Hepatocyte (in vitro differentiated cells): ENCODE measurements at regions not wholly inside any gene's neighbourhood (a gene's known extent, or its start where the extent isn't known, plus 50 kb on each side); places are given as distances from the start of the nearest gene placed in this dataset.

Experiments used
- CTCF ChIP-seq: fragments of 200-600 bp; sonication (generic); IDR thresholded peaks from 2 replicates; pipeline ENCODE4 v1.5.1; 2016; ENCODE audit warnings: antibody characterized with exemption, mild to moderate bottlenecking; ENCODE audit not compliant: poor library complexity
- EZH2 ChIP-seq: fragments of 200-600 bp; sonication (generic); IDR thresholded peaks from 2 replicates; pipeline ENCODE4 v1.6.1; 2016; ENCODE audit warnings: antibody characterized with exemption, mild to moderate bottlenecking, borderline replicate concordance
- EZH2phosphoT487 ChIP-seq: fragments of 200-600 bp; sonication (generic); IDR thresholded peaks from one replicate; pipeline ENCODE4 v1.6.1; 2018; ENCODE audit warnings: antibody characterized with exemption, mild to moderate bottlenecking, low read depth, moderate library complexity; ENCODE audit not compliant: unreplicated experiment, severe bottlenecking

GRCh38 chr3:25293736-25294135 lies 134.3 kb upstream of the RARB start:
- TF ChIP-seq CTCF (no peak), EZH2phosphoT487 (no peak), EZH2 (no peak)
